RWPE2 (cell line): ENCODE measurements at regions not wholly inside any gene's neighbourhood (a gene's known extent, or its start where the extent isn't known, plus 50 kb on each side); places are given as distances from the start of the nearest gene placed in this dataset.

Source experiments
- ATAC-seq: fragments of 200-7000 bp; cut with Tn5 transposase; 3 replicates; pipeline ENCODE4 v1.9.1; 2021; ENCODE audit warnings: low read depth
- DNase-seq: peaks from one replicate; pipeline ENCODE4 v3.0.0-alpha.2; 2020; ENCODE audit warnings: low spot score
- H3K27ac ChIP-seq: fragments of 450-650 bp; 2 replicates; pipeline ENCODE4 v1.5.1; 2017; ENCODE audit warnings: mild to moderate bottlenecking; ENCODE audit not compliant: poor library complexity, severe bottlenecking
- H3K27me3 ChIP-seq: fragments of 250-450 bp; sonication (Bioruptor Pico); 2 replicates; pipeline ENCODE4 v1.5.1; 2021; ENCODE audit warnings: mild to moderate bottlenecking, moderate library complexity; ENCODE audit not compliant: insufficient read depth, poor library complexity, severe bottlenecking
- H3K36me3 ChIP-seq: fragments of 250-450 bp; sonication (Bioruptor Pico); 2 replicates; pipeline ENCODE4 v1.5.1; 2020; ENCODE audit warnings: low read depth, mild to moderate bottlenecking, moderate library complexity
- H3K4me1 ChIP-seq: fragments of 250-450 bp; sonication (Bioruptor Pico); 2 replicates; pipeline ENCODE4 v1.5.1; 2021; ENCODE audit warnings: mild to moderate bottlenecking, moderate library complexity; ENCODE audit not compliant: insufficient read depth, poor library complexity, severe bottlenecking
- H3K4me3 ChIP-seq: fragments of 250-450 bp; sonication (Bioruptor Pico); 2 replicates; pipeline ENCODE4 v1.5.1; 2021; ENCODE audit warnings: mild to moderate bottlenecking, moderate library complexity; ENCODE audit not compliant: severe bottlenecking
- H3K9me3 ChIP-seq: fragments of 250-450 bp; sonication (Bioruptor Pico); 2 replicates; pipeline ENCODE4 v1.5.1; 2021; ENCODE audit warnings: mild to moderate bottlenecking, moderate library complexity; ENCODE audit not compliant: severe bottlenecking
- CTCF ChIP-seq: fragments of 450-650 bp; IDR thresholded peaks from one replicate; pipeline ENCODE4 v1.5.1; 2017; ENCODE audit warnings: mild to moderate bottlenecking, moderate library complexity; ENCODE audit not compliant: poor library complexity, severe bottlenecking

GRCh38 chr2:118710481-118710880 is 137.0 kb downstream of the EN1 start:
- no peaks in the 10 kb centered on the region for H3K36me3 ChIP-seq
- ATAC-seq, result no peak

DNA sequence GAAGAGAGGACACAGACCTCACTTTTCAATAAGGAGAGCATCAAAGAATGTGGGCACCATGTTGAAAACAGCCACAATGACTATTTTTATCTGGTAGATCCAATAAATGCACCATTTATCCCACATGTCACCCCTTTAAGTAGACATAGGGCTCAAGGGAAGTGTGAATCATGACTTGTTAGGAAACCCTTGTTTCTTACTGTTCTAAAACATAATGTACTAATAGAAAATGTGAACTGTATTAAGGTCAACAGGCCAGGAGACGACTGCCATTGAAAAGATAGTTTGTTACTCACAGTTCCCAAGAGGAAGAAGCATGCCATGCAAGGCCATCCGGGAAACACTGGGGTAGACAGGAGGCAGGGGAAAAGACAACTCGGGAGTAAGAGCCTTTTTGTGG is 137.7 kb downstream of the EN1 start:
- Histone ChIP-seq H3K4me1 (no peaks in the 10 kb centered on the region), H3K9me3 (no peaks in the 10 kb centered on the region), H3K4me3 (no peak overlapping the region), H3K27ac (no peak overlapping the region), H3K36me3 (no peaks in the 10 kb centered on the region), H3K27me3 (no peaks in the 10 kb centered on the region)
- TF ChIP-seq CTCF, result no peak
- ATAC-seq, result no peak
- no peak for DNase-seq

More at GRCh38 chr2:118710481-118710880, 137.0 kb downstream of the EN1 start:
- no peaks in the 10 kb centered on the region for H3K9me3 ChIP-seq
- H3K27ac ChIP-seq, result no peak overlapping the region
- no peak overlapping the region for H3K4me3 ChIP-seq
- DNase-seq, result no peak
- no peaks in the 10 kb centered on the region for H3K27me3 ChIP-seq
- H3K4me1 ChIP-seq, result no peaks in the 10 kb centered on the region
- no peak for TF ChIP-seq CTCF

DNA sequence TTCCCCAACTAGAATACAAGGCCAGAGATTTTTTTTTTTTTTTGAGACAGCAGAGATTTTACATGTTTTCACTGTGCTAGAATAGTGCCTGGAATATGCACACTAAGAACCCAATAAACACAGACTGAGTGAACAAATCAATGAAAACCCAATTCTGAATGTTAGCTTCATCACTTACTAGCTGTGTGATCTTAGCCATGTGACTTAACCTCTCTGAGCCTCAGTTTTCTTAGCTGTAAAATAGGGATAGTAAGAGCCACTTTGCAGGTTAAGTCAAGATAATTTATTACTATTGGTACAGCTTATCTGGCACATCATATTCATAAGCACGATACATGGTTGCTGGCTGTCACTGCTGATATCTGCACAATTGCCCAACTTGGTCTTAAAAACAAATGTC is 140.6 kb downstream of the EN1 start:
- DNase-seq (no peak), ATAC-seq (no peak)
- H3K27ac ChIP-seq, result no peak overlapping the region
- no peaks in the 10 kb centered on the region for H3K36me3 ChIP-seq
- no peak for TF ChIP-seq CTCF
- H3K27me3 ChIP-seq, result no peaks in the 10 kb centered on the region
- no peak overlapping the region for H3K4me3 ChIP-seq
- no peaks in the 10 kb centered on the region for H3K4me1 ChIP-seq
- H3K9me3 ChIP-seq, result no peaks in the 10 kb centered on the region

DNA sequence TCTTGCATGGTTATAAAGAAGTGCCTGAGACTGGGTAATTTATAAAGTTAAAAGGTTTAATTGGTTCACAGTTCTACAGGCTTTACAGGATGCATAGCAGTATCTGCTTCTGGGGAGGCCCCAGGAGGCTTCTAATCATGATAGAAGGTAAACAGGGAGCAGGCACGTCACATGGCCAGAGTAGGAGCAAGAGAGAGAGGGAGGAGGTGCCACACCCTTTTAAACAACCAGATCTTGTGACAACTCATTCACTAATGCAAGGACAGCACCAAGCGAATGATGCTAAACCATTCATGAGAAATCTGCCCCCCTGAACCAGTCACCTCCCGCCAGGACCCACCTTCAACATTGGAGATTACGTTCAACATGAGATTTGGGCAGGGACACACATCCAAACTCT is 141.1 kb downstream of the EN1 start:
- Histone ChIP-seq H3K4me3 (no peak overlapping the region), H3K27ac (no peak overlapping the region), H3K9me3 (no peaks in the 10 kb centered on the region), H3K4me1 (no peaks in the 10 kb centered on the region), H3K36me3 (no peaks in the 10 kb centered on the region), H3K27me3 (no peaks in the 10 kb centered on the region)
- DNase-seq (no peak), ATAC-seq (no peak)
- no peak for TF ChIP-seq CTCF

- DNase-seq, result no peak
- H3K4me1 ChIP-seq, result no peaks in the 10 kb centered on the region
- TF ChIP-seq CTCF, result no peak
- no peak overlapping the region for H3K4me3 ChIP-seq
- no peaks in the 10 kb centered on the region for H3K27me3 ChIP-seq
- no peak overlapping the region for H3K27ac ChIP-seq
- ATAC-seq, result no peak
- no peaks in the 10 kb centered on the region for H3K9me3 ChIP-seq
- H3K36me3 ChIP-seq, result no peaks in the 10 kb centered on the region
These were observed 142.4 kb downstream of the EN1 start for GRCh38 chr2:118705032-118705431.
